Spleen (tissue), 11 donors: ENCODE measurements at regions not wholly inside any gene's neighbourhood (a gene's known extent, or its start where the extent isn't known, plus 50 kb on each side); places are given as distances from the start of the nearest gene placed in this dataset.
"Not testable (repeated sequence)": the region's sequence is repeated elsewhere in the genome, so short reads cannot be mapped to it uniquely, and the experiment has no call there.

Source experiments
- DNase-seq: peaks from one replicate; pipeline ENCODE4 v3.0.0-alpha.2; 2020
- H3K27ac ChIP-seq, 8 donors: fragments of 200-600 bp; sonication (generic) in 7 of 8; 1 replicate in 4 of 8; 2 replicates in 4 of 8; pipeline versions ENCODE4 v1.5.0 to v1.8.0; 2016 to 2021; ENCODE audit warnings: inconsistent platforms in 4 of 8, mild to moderate bottlenecking in 4 of 8, moderate library complexity in 1 of 8
- H3K27me3 ChIP-seq, 7 donors: fragments of 200-600 bp; sonication (generic) in 6 of 7; replicated peaks in 1 of 7; 1 replicate in 4 of 7; 2 replicates in 3 of 7; pipeline versions ENCODE4 v1.5.0 to v1.8.0; 2016 to 2021; ENCODE audit warnings: inconsistent platforms in 3 of 7, mild to moderate bottlenecking in 1 of 7
- H3K36me3 ChIP-seq, 6 donors: fragments of 200-600 bp; sonication (generic) in 5 of 6; 1 replicate in 4 of 6; 2 replicates in 2 of 6; pipeline versions ENCODE4 v1.5.0 to v1.8.0; 2016 to 2021; ENCODE audit warnings: inconsistent platforms in 2 of 6
- H3K4me1 ChIP-seq, 6 donors: fragments of 200-600 bp; sonication (generic) in 5 of 6; 1 replicate in 3 of 6; 2 replicates in 3 of 6; pipeline versions ENCODE4 v1.5.0 to v1.8.0; 2016 to 2021; ENCODE audit warnings: inconsistent platforms in 3 of 6
- H3K4me3 ChIP-seq, 8 donors: fragments of 200-600 bp; sonication (generic) in 7 of 8; 1 replicate in 4 of 8; 2 replicates in 4 of 8; pipeline versions ENCODE4 v1.5.0 to v1.8.0; 2016 to 2021; ENCODE audit warnings: inconsistent platforms in 4 of 8, mild to moderate bottlenecking in 4 of 8, moderate library complexity in 2 of 8
- H3K9me3 ChIP-seq, 8 donors: fragments of 200-600 bp; sonication (generic) in 7 of 8; 1 replicate in 4 of 8; 2 replicates in 4 of 8; pipeline versions ENCODE4 v1.5.0 to v1.8.0; 2016 to 2021; ENCODE audit warnings: inconsistent platforms in 4 of 8
- CTCF ChIP-seq, 11 experiments: fragments of 200-600 bp in 7 of 11; fragments of 450-650 bp in 4 of 11; sonication (generic) in 4 of 11; IDR thresholded peaks in 8 of 11; conservative IDR thresholded peaks in 3 of 11; 1 replicate in 7 of 11; 2 replicates in 4 of 11; pipeline versions ENCODE4 v1.4.0 to v1.8.0; 2016 to 2021; ENCODE audit warnings: antibody characterized with exemption in 11 of 11, inconsistent platforms in 4 of 11, mild to moderate bottlenecking in 1 of 11
- POLR2A ChIP-seq, 3 donors: fragments of 450-650 bp; IDR thresholded peaks; one replicate each; pipeline ENCODE4 v1.5.1; 2017; ENCODE audit warnings: antibody characterized with exemption in 3 of 3, mild to moderate bottlenecking in 1 of 3
- POLR2AphosphoS5 ChIP-seq, 3 donors: sonication (generic); formaldehyde crosslinking; IDR thresholded peaks; one replicate each; pipeline ENCODE4 v1.5.1; 2017; ENCODE audit warnings: antibody characterized with exemption in 3 of 3
- WGBS, 5 donors: extraction: QIAGEN DNeasy Blood & Tissue Kit in 3 of 5; methylation state at CpG; one replicate each; pipeline versions ENCODE4 v1.1.5 to v1.1.7; 2013 to 2018; 5-methylcytosine and 5-hydroxymethylcytosine counted together
- intact Hi-C: fragments of 100-400 bp; cut with DNase I; formaldehyde crosslinking; loops from one replicate; pipeline ENCODE4 v1.15.0; 2023; ENCODE audit warnings: low total_unique reads
- donor health status: healthy with polysubstance abuse.
- donor health status: DM: no; HTN: no; CAD: no; lungs with moderate emphysema.
- donor health status: DM: no; HTN: no; CAD: no.
- donor health status: Bipolar disorder and iron deficiency.
- donor health status: healthy.
- donor health status: DM: no; HTN: no; CAD: no.
- donor health status: DM: yes; HTN: yes; CAD: no.

- intact Hi-C loops: no loop called here
- Histone ChIP-seq H3K4me3 (no peak overlapping the region), H3K27ac (no peak overlapping the region), H3K36me3 (no peaks in the 10 kb centered on the region), H3K9me3 (peaks cover 0 to 6% (median 0%) of the 10 kb centered on the region in 8 donors), H3K27me3 (no peaks in the 10 kb centered on the region), H3K4me1 (no peaks in the 10 kb centered on the region)
- TF ChIP-seq POLR2AphosphoS5 (IDR thresholded peaks at IDR 0.05): no peak
- no peak for DNase-seq
- 72 to 86% (median 77%) methylated on average over 14 of the region's 14 CpGs for WGBS, 5 donors
These were observed 240.0 kb upstream of the SGCG start for GRCh38 chr13:22940736-22941135.

- 76 to 85% (median 80%) methylated on average over 1 to 7 of the region's 8 CpGs for WGBS, 5 donors
- H3K4me1 ChIP-seq, H3K27ac ChIP-seq, H3K9me3 ChIP-seq, DNase-seq, H3K4me3 ChIP-seq, H3K27me3 ChIP-seq, intact Hi-C loops, H3K36me3 ChIP-seq: not testable (repeated sequence)
These were observed 239.3 kb upstream of the SGCG start for GRCh38 chr13:22941495-22941894.

- 91 to 97% (median 92%) methylated on average over 8 to 13 of the region's 14 CpGs for WGBS, 5 donors
- H3K4me3 ChIP-seq, H3K36me3 ChIP-seq, DNase-seq, H3K4me1 ChIP-seq, intact Hi-C loops, H3K27ac ChIP-seq, H3K27me3 ChIP-seq, H3K9me3 ChIP-seq: not testable (repeated sequence)
These were observed 237.9 kb upstream of the SGCG start for GRCh38 chr13:22942831-22943230.

GRCh38 chr13:22944378-22944777, 236.4 kb upstream of the SGCG start:
- Histone ChIP-seq H3K27me3 (no peaks in the 10 kb centered on the region), H3K9me3 (peaks cover 0 to 7% (median 0%) of the 10 kb centered on the region in 8 donors), H3K27ac (no peak overlapping the region), H3K4me3 (no peak overlapping the region), H3K4me1 (no peaks in the 10 kb centered on the region), H3K36me3 (no peaks in the 10 kb centered on the region)
- intact Hi-C loops: no loop called here
- 77 to 88% (median 84%) methylated on average over 11 to 13 of the region's 13 CpGs for WGBS, 5 donors
- no peak for TF ChIP-seq POLR2AphosphoS5 (IDR thresholded peaks at IDR 0.05)
- no peak for DNase-seq

GRCh38 chr13:22945321-22946226, 235.2 kb upstream of the SGCG start:
- Histone ChIP-seq H3K9me3 (peaks cover 0 to 14% (median 1%) of the 10 kb centered on the region in 8 donors), H3K4me3 (no peak overlapping the region), H3K36me3 (no peaks in the 10 kb centered on the region), H3K4me1 (no peaks in the 10 kb centered on the region), H3K27ac (no peak overlapping the region), H3K27me3 (no peaks in the 10 kb centered on the region)
- TF ChIP-seq POLR2AphosphoS5 (IDR thresholded peaks at IDR 0.05) (no peak), POLR2A (IDR thresholded peaks at IDR 0.05) (no peak), CTCF (IDR thresholded peaks at IDR 0.05 in 8 of 11, conservative IDR thresholded peaks at IDR 0.05 in 3 of 11) (no peak)
- DNase-seq: no peak
- 63 to 83% (median 71%) methylated on average over 9 of the region's 9 CpGs for WGBS, 5 donors
- intact Hi-C loops: no loop called here

GRCh38 chr13:22948421-22948820, 232.4 kb upstream of the SGCG start:
- no peaks in the 10 kb centered on the region for H3K27me3 ChIP-seq
- intact Hi-C loops: no loop called here
- H3K36me3 ChIP-seq: no peaks in the 10 kb centered on the region
- no peak overlapping the region for H3K27ac ChIP-seq
- no peak for DNase-seq
- H3K9me3 ChIP-seq: peaks cover 0 to 31% (median 17%) of the 10 kb centered on the region in 8 donors
- no peak overlapping the region for H3K4me3 ChIP-seq
- no peak for TF ChIP-seq POLR2AphosphoS5 (IDR thresholded peaks at IDR 0.05)
- TF ChIP-seq POLR2A (IDR thresholded peaks at IDR 0.05): no peak
- TF ChIP-seq CTCF (IDR thresholded peaks at IDR 0.05 in 8 of 11, conservative IDR thresholded peaks at IDR 0.05 in 3 of 11): no peak
- no peaks in the 10 kb centered on the region for H3K4me1 ChIP-seq
- 75 to 90% (median 84%) methylated on average over 13 of the region's 13 CpGs for WGBS, 5 donors

GRCh38 chr13:22952018-22952417, 228.8 kb upstream of the SGCG start:
- intact Hi-C loops, DNase-seq, H3K36me3 ChIP-seq, H3K4me3 ChIP-seq, H3K27ac ChIP-seq, H3K4me1 ChIP-seq, H3K27me3 ChIP-seq: not testable (repeated sequence)
- peaks cover 0 to 31% (median 17%) of the 10 kb centered on the region in 8 donors for H3K9me3 ChIP-seq

- 21 to 36% (median 30%) methylated on average over 2 of the region's 2 CpGs for WGBS, 5 donors
- peaks cover 0 to 21% (median 16%) of the 10 kb centered on the region in 8 donors for H3K9me3 ChIP-seq
- H3K4me1 ChIP-seq, intact Hi-C loops, H3K36me3 ChIP-seq, H3K4me3 ChIP-seq, DNase-seq, H3K27ac ChIP-seq, H3K27me3 ChIP-seq: not testable (repeated sequence)
These were observed 225.6 kb upstream of the SGCG start for GRCh38 chr13:22955147-22955546.
